ENCODE measurements at regions not wholly inside any gene's neighbourhood (a gene's known extent, or its start where the extent isn't known, plus 50 kb on each side); places are given as distances from the start of the nearest gene placed in this dataset.

DNA sequence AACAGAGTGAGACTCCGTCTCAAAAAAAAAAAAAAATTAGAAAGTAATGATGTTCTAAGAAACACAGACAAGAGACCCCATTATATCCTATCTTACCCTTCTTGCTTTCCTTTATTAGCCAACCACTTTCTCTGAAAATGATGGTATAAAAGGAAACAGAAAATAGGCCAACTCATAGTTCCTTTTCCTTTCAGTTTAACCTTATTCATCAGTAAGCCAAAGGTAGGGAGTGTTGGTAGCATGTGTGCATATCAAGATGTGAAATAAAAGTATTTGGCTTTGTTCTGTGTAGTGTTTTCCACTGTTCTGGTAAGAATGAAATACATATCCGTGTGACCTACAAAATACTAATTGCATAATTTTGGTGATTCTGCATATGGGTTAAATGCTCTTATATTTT, 266.6 kb downstream of the ZNF674 start:
- TF ChIP-seq, protein P1, sequence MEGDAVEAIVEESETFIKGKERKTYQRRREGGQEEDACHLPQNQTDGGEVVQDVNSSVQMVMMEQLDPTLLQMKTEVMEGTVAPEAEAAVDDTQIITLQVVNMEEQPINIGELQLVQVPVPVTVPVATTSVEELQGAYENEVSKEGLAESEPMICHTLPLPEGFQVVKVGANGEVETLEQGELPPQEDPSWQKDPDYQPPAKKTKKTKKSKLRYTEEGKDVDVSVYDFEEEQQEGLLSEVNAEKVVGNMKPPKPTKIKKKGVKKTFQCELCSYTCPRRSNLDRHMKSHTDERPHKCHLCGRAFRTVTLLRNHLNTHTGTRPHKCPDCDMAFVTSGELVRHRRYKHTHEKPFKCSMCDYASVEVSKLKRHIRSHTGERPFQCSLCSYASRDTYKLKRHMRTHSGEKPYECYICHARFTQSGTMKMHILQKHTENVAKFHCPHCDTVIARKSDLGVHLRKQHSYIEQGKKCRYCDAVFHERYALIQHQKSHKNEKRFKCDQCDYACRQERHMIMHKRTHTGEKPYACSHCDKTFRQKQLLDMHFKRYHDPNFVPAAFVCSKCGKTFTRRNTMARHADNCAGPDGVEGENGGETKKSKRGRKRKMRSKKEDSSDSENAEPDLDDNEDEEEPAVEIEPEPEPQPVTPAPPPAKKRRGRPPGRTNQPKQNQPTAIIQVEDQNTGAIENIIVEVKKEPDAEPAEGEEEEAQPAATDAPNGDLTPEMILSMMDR (IDR thresholded peaks at IDR 0.05) = no peak
- Mint-ChIP-seq H3K27me3 (no peaks in the 10 kb centered on the region), H3K36me3 (ENCODE audit: low read depth) (no peaks in the 10 kb centered on the region), H3K9me3 (no peaks in the 10 kb centered on the region), H3K27ac (peak overlapping the region; percentile 80), H3K4me1 (ENCODE audit: low read depth) (peaks cover 23% of the 10 kb centered on the region), H3K4me3 (no peak overlapping the region)
- ATAC-seq (peak; percentile 43), DNase-seq (no peak)
- ChIA-PET CTCF (no interaction called here), POLR2A (no interaction called here)
- intact Hi-C loops (cut with micrococcal nuclease) = no loop called here

DNA sequence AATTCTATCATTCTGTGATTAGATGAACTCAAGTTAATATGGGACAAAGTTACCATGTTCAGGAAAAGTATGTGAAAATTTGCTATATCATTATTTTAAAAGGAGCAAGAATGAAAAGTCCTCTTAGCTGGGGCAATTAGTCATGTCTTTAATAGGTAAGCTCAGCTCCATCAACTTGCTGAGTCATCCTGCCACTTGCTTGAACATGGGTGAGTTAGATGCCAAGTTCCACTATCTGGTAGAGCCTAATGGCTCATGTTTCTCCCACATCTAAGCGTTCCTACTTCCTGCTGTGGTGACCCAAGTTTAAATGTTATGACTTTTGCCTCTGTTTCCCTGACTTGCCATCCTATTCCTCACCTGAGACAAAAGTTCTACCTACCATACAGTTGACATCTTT, 276.8 kb downstream of the ZNF674 start:
- TF ChIP-seq, protein P1 (IDR thresholded peaks at IDR 0.05) = no peak
- DNase-seq = peak; percentile 24
- POLR2A ChIA-PET = no interaction called here
- H3K27ac Mint-ChIP-seq = no peak overlapping the region
- intact Hi-C loops (cut with micrococcal nuclease) = no loop called here
- peaks cover 3% of the 10 kb centered on the region for H3K4me1 Mint-ChIP-seq (ENCODE audit: low read depth)
- H3K4me3 Mint-ChIP-seq = no peak overlapping the region
- CTCF ChIA-PET = no interaction called here
- H3K27me3 Mint-ChIP-seq = no peaks in the 10 kb centered on the region
- H3K36me3 Mint-ChIP-seq (ENCODE audit: low read depth) = no peaks in the 10 kb centered on the region
- H3K9me3 Mint-ChIP-seq = no peaks in the 10 kb centered on the region
- ATAC-seq = no peak

DNA sequence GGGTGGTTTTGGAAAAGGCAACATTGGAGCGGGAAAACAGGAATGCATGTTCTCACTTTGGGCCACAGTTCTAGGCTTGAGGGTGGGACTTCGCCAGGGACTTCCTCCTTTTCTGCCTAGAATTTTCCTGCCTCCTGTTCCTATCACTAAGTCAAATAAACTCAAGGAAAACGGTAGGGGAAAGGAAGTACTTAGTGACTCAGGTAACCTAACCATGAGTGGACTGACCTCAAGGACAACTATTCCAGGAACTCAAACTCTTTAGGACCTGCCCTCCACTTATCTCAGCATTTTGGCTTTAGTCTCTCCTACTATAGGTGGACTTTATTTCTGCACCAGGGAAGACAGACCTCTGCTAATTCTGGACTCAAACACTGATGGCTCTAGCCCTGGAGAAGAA, 281.7 kb downstream of the ZNF674 start:
- no peak for DNase-seq
- ATAC-seq = no peak
- no peak overlapping the region for H3K27ac Mint-ChIP-seq
- no peaks in the 10 kb centered on the region for H3K36me3 Mint-ChIP-seq (ENCODE audit: low read depth)
- H3K4me3 Mint-ChIP-seq = no peak overlapping the region
- intact Hi-C loops (cut with micrococcal nuclease) = no loop called here
- POLR2A ChIA-PET = no interaction called here
- CTCF ChIA-PET = no interaction called here
- no peaks in the 10 kb centered on the region for H3K27me3 Mint-ChIP-seq
- peaks cover under 1% of the 10 kb centered on the region for H3K4me1 Mint-ChIP-seq (ENCODE audit: low read depth)
- TF ChIP-seq, protein P1 (IDR thresholded peaks at IDR 0.05) = no peak
- H3K9me3 Mint-ChIP-seq = no peaks in the 10 kb centered on the region

DNA sequence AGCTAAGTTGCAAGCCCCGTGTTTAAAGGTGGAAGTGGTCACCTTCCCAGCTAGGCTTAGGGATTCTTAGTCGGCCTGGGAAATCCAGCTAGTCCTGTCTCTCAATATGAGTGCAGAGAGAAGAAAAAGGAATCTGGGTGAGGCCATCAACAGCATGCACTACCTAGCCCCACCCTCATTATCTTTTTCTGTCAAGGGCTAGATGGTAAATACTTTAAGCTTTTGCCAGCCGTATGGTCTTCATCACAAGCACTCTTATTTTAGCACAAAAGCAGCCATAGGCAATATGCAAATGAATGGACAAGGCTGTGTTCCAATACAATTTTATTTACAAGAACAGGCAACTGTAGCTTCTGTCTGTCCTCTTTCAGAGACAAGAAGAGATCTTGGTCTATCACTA, 282.9 kb downstream of the ZNF674 start:
- intact Hi-C loops (cut with micrococcal nuclease) = no loop called here
- no peaks in the 10 kb centered on the region for H3K36me3 Mint-ChIP-seq (ENCODE audit: low read depth)
- no peaks in the 10 kb centered on the region for H3K9me3 Mint-ChIP-seq
- CTCF ChIA-PET = no interaction called here
- H3K4me3 Mint-ChIP-seq = no peak overlapping the region
- H3K4me1 Mint-ChIP-seq (ENCODE audit: low read depth) = peaks cover 4% of the 10 kb centered on the region
- ATAC-seq (no peak), DNase-seq (no peak)
- no peak overlapping the region for H3K27ac Mint-ChIP-seq
- TF ChIP-seq, protein P1 (IDR thresholded peaks at IDR 0.05) = no peak
- no peaks in the 10 kb centered on the region for H3K27me3 Mint-ChIP-seq
- POLR2A ChIA-PET = no interaction called here

DNA sequence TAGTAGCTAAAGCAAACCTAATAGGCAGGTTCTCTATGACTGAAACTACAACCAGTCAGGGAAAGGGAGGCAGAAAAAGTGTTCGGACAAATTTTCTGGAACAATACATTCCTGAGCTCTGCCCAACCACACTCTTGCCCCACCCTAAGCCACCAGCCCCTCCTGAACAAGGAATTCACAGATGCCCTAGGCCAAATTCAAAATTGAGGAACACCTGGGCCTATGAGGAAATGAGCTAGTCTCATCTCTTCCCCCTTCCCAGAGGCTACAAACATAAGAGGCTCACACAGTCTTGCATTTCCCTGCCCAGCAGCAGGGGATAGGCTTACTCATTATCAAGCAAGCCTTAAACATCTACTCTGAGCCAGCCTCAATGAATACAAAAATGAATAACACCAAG, 284.7 kb downstream of the ZNF674 start:
- H3K4me1 Mint-ChIP-seq (ENCODE audit: low read depth) = peaks cover 7% of the 10 kb centered on the region
- no peak for DNase-seq
- intact Hi-C loops (cut with micrococcal nuclease) = no loop called here
- CTCF ChIA-PET = no interaction called here
- no peak for ATAC-seq
- no peaks in the 10 kb centered on the region for H3K9me3 Mint-ChIP-seq
- POLR2A ChIA-PET = no interaction called here
- H3K27me3 Mint-ChIP-seq = no peaks in the 10 kb centered on the region
- no peak overlapping the region for H3K27ac Mint-ChIP-seq
- no peaks in the 10 kb centered on the region for H3K36me3 Mint-ChIP-seq (ENCODE audit: low read depth)
- H3K4me3 Mint-ChIP-seq = no peak overlapping the region
- TF ChIP-seq, protein P1 (IDR thresholded peaks at IDR 0.05) = no peak
